ENCODE measurements at regions not wholly inside any gene's neighbourhood (a gene's known extent, or its start where the extent isn't known, plus 50 kb on each side); places are given as distances from the start of the nearest gene placed in this dataset.

DNA sequence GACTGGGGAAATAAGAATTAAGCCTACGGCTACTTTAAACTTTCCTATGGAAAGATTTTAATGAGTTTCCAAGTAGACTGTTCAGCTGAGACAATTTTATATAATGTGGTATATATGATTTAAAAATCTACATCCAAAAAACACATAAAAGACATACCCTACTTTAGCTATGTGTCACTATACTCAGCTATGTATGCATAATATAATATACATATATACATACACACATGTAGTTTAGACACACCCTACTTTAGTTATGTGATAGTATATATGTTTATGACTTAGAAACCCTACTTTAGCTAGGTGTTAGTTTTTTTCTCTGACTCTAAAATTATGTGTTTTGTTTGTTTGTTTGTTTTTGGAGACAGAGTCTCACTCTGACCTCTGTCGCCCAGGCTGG lies 100.5 kb upstream of the DAB2 start:
- no peak for DNase-seq

DNA sequence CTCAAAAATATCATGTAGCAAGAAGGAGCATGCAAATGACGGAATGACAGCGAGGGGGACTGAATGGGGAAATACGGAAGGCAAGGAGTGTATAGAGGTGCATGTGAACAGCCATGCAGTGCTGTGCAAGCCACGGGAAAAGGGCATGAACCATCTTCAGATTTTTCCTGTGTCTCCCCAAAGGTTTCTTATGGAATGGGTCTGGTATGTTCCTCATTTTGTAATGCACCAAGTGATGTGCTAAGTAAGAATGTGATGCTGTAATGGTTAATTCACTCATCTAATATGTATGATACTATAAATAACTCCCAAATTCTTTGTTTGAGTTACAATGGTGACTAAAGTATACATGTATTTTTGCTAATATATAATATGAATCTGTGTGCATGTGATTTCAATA lies 99.0 kb upstream of the DAB2 start:
- no peak for DNase-seq

GRCh38 chr5:39521940-39522590 lies 97.3 kb upstream of the DAB2 start:
- no peak for DNase-seq

- no peak for DNase-seq
Measured at GRCh38 chr5:39521098-39521860, 96.5 kb upstream of the DAB2 start.

GRCh38 chr5:39520232-39520572 lies 95.4 kb upstream of the DAB2 start:
- DNase-seq = no peak

- no peak for DNase-seq
Measured at GRCh38 chr5:39519566-39520231, 94.9 kb upstream of the DAB2 start.

- no peak for DNase-seq
Measured at GRCh38 chr5:39519079-39519478, 94.3 kb upstream of the DAB2 start.

DNA sequence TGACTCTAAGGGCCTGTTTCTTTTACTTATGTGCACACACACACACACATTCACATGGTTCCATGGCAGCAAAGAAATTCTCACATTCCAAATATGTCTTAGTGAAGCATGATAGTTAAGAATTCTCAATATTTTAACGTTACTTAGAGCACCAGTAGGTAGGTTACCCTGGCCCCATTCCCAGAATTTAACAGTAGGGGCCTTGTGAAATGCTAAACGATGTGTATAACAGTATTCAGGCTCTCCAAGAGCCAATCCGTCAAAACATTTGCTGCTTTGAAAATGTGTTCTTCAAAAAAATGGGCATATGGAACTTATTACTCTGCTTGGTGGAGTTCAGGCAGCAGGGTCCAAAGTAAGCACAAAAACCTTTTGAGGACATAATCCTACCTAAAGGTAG lies 93.7 kb upstream of the DAB2 start:
- no peak for DNase-seq

DNA sequence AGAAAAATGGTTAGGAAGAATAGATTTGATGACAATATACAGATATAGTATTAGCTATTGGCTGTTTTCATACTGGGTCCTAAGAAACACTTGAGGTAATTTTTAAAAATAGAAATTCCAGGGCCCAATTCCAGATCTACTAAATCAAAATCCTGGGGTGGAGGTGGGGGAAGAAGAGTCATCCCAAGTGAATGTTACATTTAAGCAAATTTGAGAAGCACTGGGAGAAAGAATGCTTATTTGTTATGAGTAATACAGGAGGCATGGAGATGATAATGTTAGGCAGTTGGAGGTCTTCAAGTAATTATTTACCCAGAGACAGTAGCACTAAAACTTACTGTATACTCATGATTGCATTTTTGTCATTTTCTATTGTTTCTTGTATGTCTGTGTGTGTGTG lies 93.0 kb upstream of the DAB2 start:
- no peak for DNase-seq

- no peak for DNase-seq
Measured at GRCh38 chr5:39515881-39516280, 91.1 kb upstream of the DAB2 start.

- no peak for DNase-seq
Measured at GRCh38 chr5:39513236-39513635, 88.5 kb upstream of the DAB2 start.

GRCh38 chr5:39506211-39506610 lies 81.4 kb upstream of the DAB2 start:
- DNase-seq = no peak

GRCh38 chr5:39505791-39506190 lies 81.0 kb upstream of the DAB2 start:
- DNase-seq = no peak

- DNase-seq = no peak
Measured at GRCh38 chr5:39505363-39505762, 80.6 kb upstream of the DAB2 start.

GRCh38 chr5:39503155-39503554 lies 78.4 kb upstream of the DAB2 start:
- DNase-seq = no peak

DNA sequence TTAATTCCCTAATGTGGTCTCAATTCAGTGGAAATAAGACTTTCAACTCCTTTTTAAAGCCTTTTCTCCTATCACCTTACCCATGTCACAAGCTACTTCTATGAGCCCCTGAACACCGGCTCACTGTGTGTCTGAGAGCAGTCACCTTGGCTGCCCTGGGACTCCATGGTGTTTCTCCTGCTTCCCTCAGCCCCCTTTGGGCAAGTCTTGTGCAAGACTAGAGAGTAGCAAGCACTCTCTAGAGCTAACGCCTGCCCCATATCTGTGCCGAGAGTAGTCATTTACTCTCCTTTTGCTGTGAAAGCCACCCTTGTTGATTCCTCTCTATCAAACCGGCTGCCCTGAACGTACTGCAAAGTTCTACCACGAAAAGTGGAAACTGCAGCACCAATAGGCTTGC lies 77.9 kb upstream of the DAB2 start:
- DNase-seq = no peak

GRCh38 chr5:39501397-39501796 lies 76.6 kb upstream of the DAB2 start:
- no peak for DNase-seq

DNA sequence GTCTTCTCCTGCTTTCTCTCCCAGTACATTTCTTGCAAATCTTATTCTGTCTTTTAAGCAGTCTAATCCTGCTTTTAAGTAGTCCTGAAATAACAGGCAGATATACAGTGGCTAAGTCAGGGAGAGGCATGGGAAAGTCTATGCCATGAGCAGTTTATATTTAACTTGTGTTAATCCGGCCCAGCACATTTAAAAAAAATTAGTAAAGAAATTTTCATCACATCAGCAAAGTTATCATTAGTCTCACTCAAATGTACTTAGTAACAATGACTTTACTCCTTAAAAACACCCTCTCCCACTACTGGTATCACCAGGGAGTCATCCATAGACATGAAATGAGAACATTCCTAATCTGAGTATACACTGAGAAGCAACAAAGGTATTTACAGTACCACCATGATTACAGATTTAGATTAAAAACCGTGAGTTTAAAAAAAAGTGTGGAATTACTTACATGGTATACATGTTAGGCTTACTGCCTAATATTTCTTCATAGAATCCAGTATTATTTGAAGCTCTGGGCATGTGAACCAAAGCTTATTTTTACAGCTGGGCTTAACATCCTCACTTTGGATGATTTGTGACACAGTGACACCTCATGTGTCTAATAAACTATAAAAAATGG lies 75.9 kb upstream of the DAB2 start:
- DNase-seq = no peak

DNA sequence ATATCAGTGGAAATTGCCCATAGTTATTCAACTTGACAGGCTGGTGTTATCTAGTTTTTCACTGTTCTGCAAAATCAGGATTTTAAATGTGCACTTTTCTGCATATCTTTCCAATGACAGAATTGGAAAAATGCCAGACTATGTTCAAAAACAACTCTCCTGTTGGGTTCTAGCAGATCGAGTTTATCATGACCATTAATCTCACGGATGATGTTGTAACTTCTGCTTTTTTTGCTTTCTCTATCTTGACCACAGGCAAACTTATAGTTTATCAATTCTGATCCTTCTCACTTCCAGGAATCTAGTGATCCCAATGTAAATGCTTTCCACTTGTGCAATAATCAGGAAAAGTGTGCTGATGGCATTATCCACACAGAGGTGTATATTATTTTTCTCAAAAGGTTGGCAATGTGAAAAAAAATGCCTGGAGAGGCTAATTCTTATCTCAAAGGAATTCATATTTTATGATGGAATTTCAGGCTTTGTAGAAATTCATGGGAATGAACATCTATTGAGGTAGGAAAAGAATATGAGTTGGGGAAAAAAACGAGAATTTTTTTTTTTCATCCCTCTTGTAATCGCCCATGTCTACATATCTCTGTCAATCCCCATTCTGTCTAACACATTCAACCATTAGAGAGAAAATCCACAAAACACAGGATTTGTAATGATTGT lies 73.6 kb upstream of the DAB2 start:
- DNase-seq = no peak

DNA sequence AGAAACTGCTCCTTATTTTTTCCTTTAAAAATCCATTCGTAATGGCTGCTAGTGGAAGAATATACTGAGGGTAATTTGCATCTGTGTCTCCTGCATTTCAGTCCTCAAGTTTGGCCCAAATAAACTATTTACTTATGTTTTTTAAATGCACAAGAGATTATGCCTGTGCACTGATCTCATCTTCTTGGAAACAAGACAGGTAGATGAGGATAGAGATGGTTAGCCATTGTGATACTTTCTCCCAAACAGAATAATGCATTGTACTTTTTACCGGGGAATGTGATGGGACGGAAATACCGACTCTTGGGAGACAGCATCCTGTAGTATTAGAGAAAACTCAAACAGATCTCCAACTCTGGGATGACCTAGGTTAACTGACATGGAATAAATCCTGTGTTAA lies 72.5 kb upstream of the DAB2 start:
- no peak for DNase-seq

DNA sequence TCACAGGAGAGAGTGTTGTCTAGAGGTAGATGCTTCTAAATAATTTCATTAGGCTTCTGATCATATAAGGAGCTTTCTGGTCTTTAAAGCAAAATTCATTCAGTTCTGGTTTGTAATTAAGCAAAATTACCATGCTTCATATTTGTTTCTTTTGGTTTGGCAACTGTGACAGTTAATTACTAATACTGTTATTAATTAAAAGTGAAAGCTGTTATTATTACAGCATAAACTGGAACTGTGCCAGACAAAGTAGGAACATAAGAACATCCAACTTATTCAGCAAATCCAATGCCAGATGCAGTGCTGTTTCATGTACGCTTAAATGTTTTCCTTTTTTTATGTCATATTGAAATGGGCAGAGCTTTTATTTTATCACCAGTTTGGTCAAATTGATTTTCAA lies 70.4 kb upstream of the DAB2 start:
- no peak for DNase-seq

- no peak for DNase-seq
Measured at GRCh38 chr5:39494534-39494933, 69.8 kb upstream of the DAB2 start.

DNA sequence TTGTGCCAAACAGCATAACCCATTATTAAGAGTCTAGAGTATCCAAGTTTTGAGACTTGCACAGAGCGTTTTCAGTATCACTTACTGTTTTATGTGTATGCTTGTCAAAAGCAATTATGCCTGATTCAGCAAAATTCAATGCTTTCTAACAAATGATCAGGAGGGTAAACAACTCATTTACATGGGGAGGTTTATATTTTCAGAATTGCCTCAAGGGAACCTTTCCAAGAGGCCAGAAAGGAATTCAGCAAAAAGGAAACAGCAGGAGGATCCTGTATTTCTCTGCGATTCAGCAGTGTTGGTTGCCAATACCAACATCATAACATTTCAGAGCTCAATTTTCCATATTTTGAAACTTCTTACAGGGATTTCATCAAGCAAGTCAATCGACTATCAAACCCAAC lies 69.3 kb upstream of the DAB2 start:
- DNase-seq = no peak
